GM18507 (cell line): ENCODE measurements at regions not wholly inside any gene's neighbourhood (a gene's known extent, or its start where the extent isn't known, plus 50 kb on each side); places are given as distances from the start of the nearest gene placed in this dataset.

Experiments
- DNase-seq: peaks from one replicate; pipeline ENCODE4 v3.0.0; 2011; ENCODE audit warnings: low read depth; ENCODE audit not compliant: insufficient read length; ENCODE audit errors: extremely low spot score
- FAIRE-seq: peaks from 2 replicates; lab custom pipeline; 2011; peaks lifted over from hg19 to GRCh38; lab: Jason Lieb, UNC

- no peak for DNase-seq
- no peak for FAIRE-seq
Observed at GRCh38 chr17:70230850-70231640, 61.7 kb downstream of the KCNJ2 start.

DNA sequence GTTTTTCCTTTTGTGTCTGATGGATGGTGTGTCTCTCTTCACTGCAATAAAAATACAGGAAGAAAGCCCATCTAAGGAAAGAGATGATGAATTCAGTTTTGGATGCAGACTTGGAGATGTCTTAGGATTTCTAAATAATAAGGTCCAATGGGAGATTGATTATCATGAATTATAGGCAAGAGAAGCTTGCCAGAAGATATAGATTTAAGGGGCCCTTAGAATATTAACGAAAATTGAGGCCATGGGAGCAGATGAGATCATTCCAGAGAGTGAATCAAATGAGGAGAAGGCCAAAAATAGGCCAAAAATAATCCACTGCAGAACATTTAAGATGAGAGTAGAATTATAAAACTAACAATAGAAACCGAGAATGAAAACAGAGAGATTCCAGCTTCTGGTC, 63.1 kb downstream of the KCNJ2 start:
- no peak for DNase-seq

GRCh38 chr17:70235252-70235651, 65.9 kb downstream of the KCNJ2 start:
- no peak for DNase-seq
- no peak for FAIRE-seq

More for the DNA sequence above, 63.1 kb downstream of the KCNJ2 start:
- FAIRE-seq = no peak

- no peak for FAIRE-seq
- no peak for DNase-seq
Observed at GRCh38 chr17:70238228-70238627, 68.9 kb downstream of the KCNJ2 start.

GRCh38 chr17:70238646-70239045, 69.3 kb downstream of the KCNJ2 start:
- FAIRE-seq = no peak
- no peak for DNase-seq

- FAIRE-seq (no peak), DNase-seq (no peak)
Observed at GRCh38 chr17:70239391-70239826, 70.1 kb downstream of the KCNJ2 start.

- no peak for DNase-seq
- no peak for FAIRE-seq
Observed at GRCh38 chr17:70241071-70241470, 71.7 kb downstream of the KCNJ2 start.

GRCh38 chr17:70242781-70243437, 73.6 kb downstream of the KCNJ2 start:
- FAIRE-seq (no peak), DNase-seq (no peak)

DNA sequence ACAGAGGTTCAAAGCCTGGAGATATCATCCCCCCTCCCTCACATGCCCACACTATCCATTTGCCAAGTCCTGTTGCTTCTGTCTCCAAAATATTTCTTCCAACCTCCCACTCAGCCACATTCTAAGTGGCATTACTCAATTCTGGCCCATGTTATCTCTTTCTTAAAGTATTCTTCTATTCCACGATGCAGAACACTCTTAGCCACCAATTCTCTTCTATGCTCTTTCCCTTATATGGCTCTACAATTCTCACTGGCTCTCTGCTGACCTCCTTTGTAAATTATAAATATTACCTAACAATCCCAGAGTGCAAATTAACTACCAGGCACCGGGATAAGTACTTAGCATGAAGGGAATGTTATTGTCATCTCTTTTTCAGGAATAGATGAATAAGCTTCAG, 82.4 kb downstream of the KCNJ2 start:
- FAIRE-seq (no peak), DNase-seq (no peak)

GRCh38 chr17:70254735-70255460, 85.6 kb downstream of the KCNJ2 start:
- FAIRE-seq = no peak
- DNase-seq = no peak

GRCh38 chr17:70256751-70257150, 87.4 kb downstream of the KCNJ2 start:
- FAIRE-seq (no peak), DNase-seq (no peak)

DNA sequence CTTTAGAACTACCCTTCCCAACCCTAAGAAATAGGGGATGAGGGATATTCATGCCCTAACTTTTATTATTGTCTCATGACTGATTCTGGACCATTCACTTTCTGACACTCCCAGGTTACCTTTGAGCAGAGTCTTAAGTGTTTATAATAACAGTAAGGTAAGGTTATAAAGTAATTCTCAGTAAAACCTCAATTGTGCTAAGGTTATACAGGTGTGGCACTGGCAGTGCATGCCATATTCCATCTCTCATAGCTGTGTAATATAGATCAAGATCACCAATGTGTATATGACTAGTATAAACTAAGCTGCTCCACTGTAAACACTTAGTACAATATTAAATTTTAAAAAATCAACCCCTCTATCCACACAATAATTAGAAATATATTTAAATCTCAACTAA, 89.1 kb downstream of the KCNJ2 start:
- FAIRE-seq (no peak), DNase-seq (no peak)

DNA sequence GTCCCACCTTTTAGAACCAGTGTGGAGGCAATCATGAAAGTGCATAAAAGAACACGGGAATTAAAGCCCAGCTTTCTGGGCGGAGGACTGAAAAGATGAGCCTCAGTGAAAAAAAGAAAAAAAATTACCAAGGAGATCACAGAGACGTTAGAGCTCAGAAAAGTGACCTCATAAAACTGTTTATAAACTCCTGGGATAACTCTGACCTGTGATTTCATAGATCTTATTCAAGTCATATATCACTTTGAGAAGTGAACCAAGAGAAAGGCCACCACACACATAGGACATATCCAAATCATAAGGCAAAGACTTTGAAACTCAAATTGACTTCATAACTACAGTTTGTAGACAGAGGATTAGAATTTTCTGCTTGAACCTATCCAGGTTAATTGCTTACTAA, 90.1 kb downstream of the KCNJ2 start:
- FAIRE-seq = no peak
- DNase-seq = no peak

- DNase-seq (no peak), FAIRE-seq (no peak)
Observed at GRCh38 chr17:70261170-70261569, 91.8 kb downstream of the KCNJ2 start.

DNA sequence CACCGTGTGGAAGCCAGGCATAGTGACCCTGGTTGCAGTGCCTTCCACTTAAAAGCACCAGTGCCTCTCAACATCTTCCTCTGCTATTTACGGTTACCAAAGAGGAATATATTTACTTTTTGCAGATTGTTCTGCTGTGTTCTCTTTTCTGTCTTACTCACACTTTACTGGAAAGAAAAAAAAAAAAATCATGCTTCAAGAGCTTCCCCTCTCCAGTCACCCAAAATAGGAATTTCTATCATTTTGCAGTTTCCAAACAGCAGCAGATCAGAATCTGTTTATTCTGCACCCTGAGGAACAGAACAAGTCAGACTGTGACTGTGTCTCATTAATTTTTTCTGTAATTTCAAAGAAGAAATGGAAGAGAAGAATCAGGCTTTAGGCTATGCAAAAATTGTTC, 96.1 kb downstream of the KCNJ2 start:
- no peak for DNase-seq
- no peak for FAIRE-seq

DNA sequence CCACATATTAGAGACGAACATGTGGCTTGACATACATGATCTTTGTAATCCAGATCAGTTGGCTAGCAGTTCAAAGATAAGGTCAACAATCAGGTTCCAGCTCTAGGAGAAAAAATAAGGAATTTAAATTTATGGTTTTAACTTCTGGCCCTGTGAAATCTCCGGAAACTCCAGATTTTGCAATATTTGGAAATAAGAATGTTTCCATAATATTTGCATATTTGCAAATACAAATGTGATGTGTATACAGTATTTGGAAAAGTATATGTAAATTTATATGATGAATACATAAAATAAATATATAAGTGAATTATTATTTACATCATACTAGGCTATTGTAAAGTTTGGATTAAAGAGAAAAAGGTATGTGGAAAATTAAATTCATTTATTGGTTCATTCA, 97.1 kb downstream of the KCNJ2 start:
- DNase-seq (no peak), FAIRE-seq (no peak)

- no peak for FAIRE-seq
Observed at GRCh38 chr17:70268383-70268782, 99.1 kb downstream of the KCNJ2 start.

DNA sequence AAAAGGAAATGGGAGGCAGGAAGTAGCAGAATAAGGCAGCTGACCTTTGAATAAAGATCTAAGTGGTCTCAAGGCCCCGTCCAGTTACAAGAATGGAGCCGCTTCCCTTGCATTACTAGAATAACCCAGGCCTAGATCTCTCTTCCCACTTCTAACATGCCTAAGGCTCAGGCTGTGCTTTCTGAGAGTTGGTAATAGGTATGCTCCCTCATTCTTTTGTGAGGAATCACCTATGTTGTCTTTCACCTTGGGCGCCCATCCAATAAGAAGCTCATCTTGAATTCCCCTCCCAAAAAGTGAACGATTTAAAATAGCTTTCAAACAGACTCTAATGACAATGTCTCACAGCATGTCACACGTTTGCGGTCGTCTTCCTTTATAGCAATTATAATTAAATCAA, 101.2 kb downstream of the KCNJ2 start:
- FAIRE-seq (no peak), DNase-seq (no peak)

More at GRCh38 chr17:70268383-70268782, 99.1 kb downstream of the KCNJ2 start:
- no peak for DNase-seq

GRCh38 chr17:70271200-70271599, 101.9 kb downstream of the KCNJ2 start:
- FAIRE-seq (no peak), DNase-seq (no peak)

DNA sequence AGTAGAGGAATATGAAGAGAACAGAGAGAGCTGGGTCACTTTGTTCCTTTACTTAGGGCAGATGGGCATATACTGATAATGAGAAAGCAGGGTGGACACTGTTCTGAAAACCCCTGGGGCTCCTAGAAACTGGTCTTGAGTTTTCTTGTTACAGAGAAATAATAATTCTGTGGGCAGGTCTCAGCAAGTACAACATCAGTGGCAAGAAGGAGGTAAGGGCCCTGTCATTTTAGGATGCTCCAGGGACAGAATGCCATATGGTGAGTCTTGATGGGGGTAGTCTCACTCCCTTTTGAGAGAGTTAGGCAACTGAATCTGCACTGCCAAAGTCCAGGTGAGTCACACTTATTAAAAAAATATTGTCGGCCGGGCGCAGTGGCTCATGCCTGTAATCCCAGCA, 102.3 kb downstream of the KCNJ2 start:
- no peak for DNase-seq

More for the DNA sequence above, 102.3 kb downstream of the KCNJ2 start:
- FAIRE-seq = no peak
